ENCODE measurements at regions not wholly inside any gene's neighbourhood (a gene's known extent, or its start where the extent isn't known, plus 50 kb on each side); places are given as distances from the start of the nearest gene placed in this dataset.
A peak's percentile ranks its signal among the peaks of the same experiment; 100 is the strongest.

- H3K27ac ChIP-seq (ENCODE audit: low read depth in 2 of 2, low read length in 2 of 2), result no peak overlapping the region
- no peaks in the 10 kb centered on the region for H3K27me3 ChIP-seq (ENCODE audit: control insufficient read depth, insufficient read depth, low read length)
- peak in 1 of 5 donors; percentile 28 for DNase-seq
- no peak for FAIRE-seq
- H3K4me3 ChIP-seq (ENCODE audit: low read length in 3 of 3), result no peak overlapping the region
- no peaks in the 10 kb centered on the region for H3K4me1 ChIP-seq (ENCODE audit: control insufficient read depth in 2 of 3, insufficient read depth in 2 of 3, low read depth in 1 of 3, low read length in 3 of 3)
- no peak overlapping the region for H3K9ac ChIP-seq (ENCODE audit: low read length in 3 of 3)
- TF ChIP-seq, protein P1, sequence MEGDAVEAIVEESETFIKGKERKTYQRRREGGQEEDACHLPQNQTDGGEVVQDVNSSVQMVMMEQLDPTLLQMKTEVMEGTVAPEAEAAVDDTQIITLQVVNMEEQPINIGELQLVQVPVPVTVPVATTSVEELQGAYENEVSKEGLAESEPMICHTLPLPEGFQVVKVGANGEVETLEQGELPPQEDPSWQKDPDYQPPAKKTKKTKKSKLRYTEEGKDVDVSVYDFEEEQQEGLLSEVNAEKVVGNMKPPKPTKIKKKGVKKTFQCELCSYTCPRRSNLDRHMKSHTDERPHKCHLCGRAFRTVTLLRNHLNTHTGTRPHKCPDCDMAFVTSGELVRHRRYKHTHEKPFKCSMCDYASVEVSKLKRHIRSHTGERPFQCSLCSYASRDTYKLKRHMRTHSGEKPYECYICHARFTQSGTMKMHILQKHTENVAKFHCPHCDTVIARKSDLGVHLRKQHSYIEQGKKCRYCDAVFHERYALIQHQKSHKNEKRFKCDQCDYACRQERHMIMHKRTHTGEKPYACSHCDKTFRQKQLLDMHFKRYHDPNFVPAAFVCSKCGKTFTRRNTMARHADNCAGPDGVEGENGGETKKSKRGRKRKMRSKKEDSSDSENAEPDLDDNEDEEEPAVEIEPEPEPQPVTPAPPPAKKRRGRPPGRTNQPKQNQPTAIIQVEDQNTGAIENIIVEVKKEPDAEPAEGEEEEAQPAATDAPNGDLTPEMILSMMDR (IDR thresholded peaks at IDR 0.05; ENCODE audit: borderline replicate concordance, extremely low read depth, insufficient read depth), result no peak
- intact Hi-C loops (cut with DNase I), result no loop called here
- H3K36me3 ChIP-seq (ENCODE audit: control insufficient read depth in 2 of 3, insufficient read depth in 3 of 3, low read length in 3 of 3), result no peaks in the 10 kb centered on the region
- H3K9me3 ChIP-seq (ENCODE audit: control insufficient read depth in 2 of 3, insufficient read depth in 1 of 3, low read length in 3 of 3), result no peaks in the 10 kb centered on the region
Measured at GRCh38 chr10:94098896-94099295, 105.2 kb downstream of the PLCE1 start.

GRCh38 chr10:94101894-94102293 is 108.2 kb downstream of the PLCE1 start:
- H3K9me3 ChIP-seq (ENCODE audit: control insufficient read depth in 2 of 3, insufficient read depth in 1 of 3, low read length in 3 of 3), result no peaks in the 10 kb centered on the region
- H3K36me3 ChIP-seq (ENCODE audit: control insufficient read depth in 2 of 3, insufficient read depth in 3 of 3, low read length in 3 of 3), result no peaks in the 10 kb centered on the region
- no peaks in the 10 kb centered on the region for H3K4me1 ChIP-seq (ENCODE audit: control insufficient read depth in 2 of 3, insufficient read depth in 2 of 3, low read depth in 1 of 3, low read length in 3 of 3)
- TF ChIP-seq, protein P1 (IDR thresholded peaks at IDR 0.05; ENCODE audit: borderline replicate concordance, extremely low read depth, insufficient read depth), result no peak
- H3K27me3 ChIP-seq (ENCODE audit: control insufficient read depth, insufficient read depth, low read length), result no peaks in the 10 kb centered on the region
- H3K27ac ChIP-seq (ENCODE audit: low read depth in 2 of 2, low read length in 2 of 2), result no peak overlapping the region
- FAIRE-seq (no peak), DNase-seq (no peak)
- H3K9ac ChIP-seq (ENCODE audit: low read length in 3 of 3), result no peak overlapping the region
- intact Hi-C loops (cut with DNase I), result no loop called here
- no peak overlapping the region for H3K4me3 ChIP-seq (ENCODE audit: low read length in 3 of 3)

GRCh38 chr10:94102436-94102835 is 108.7 kb downstream of the PLCE1 start:
- TF ChIP-seq, protein P1 (IDR thresholded peaks at IDR 0.05; ENCODE audit: borderline replicate concordance, extremely low read depth, insufficient read depth), result no peak
- Histone ChIP-seq H3K4me1 (ENCODE audit: control insufficient read depth in 2 of 3, insufficient read depth in 2 of 3, low read depth in 1 of 3, low read length in 3 of 3) (no peaks in the 10 kb centered on the region), H3K36me3 (ENCODE audit: control insufficient read depth in 2 of 3, insufficient read depth in 3 of 3, low read length in 3 of 3) (no peaks in the 10 kb centered on the region), H3K9me3 (ENCODE audit: control insufficient read depth in 2 of 3, insufficient read depth in 1 of 3, low read length in 3 of 3) (no peaks in the 10 kb centered on the region), H3K27me3 (ENCODE audit: control insufficient read depth, insufficient read depth, low read length) (no peaks in the 10 kb centered on the region), H3K9ac (ENCODE audit: low read length in 3 of 3) (no peak overlapping the region), H3K4me3 (ENCODE audit: low read length in 3 of 3) (no peak overlapping the region), H3K27ac (ENCODE audit: low read depth in 2 of 2, low read length in 2 of 2) (no peak overlapping the region)
- DNase-seq (no peak), FAIRE-seq (no peak)
- intact Hi-C loops (cut with DNase I), result no loop called here

DNA sequence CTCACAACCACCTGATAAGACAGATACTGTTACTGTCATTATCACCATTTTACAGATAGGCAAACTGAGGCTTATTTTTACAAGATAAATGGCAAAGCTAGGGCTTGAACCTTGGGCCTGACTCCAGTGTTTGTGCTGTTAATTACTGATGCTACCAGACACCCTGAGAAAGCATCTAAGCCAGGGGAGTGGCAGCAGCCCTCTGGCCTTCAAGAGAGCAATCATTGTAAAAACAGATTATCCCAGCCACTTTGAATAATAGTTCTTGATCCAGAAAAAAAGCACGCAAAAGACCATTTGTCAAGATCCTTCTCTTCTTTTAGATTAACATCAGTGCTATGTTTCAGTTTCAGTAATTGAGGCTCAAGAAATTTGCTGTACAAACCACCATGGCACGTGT is 109.5 kb downstream of the PLCE1 start:
- no peak overlapping the region for H3K9ac ChIP-seq (ENCODE audit: low read length in 3 of 3)
- H3K4me3 ChIP-seq (ENCODE audit: low read length in 3 of 3), result no peak overlapping the region
- TF ChIP-seq, protein P1 (IDR thresholded peaks at IDR 0.05; ENCODE audit: borderline replicate concordance, extremely low read depth, insufficient read depth), result no peak
- intact Hi-C loops (cut with DNase I), result no loop called here
- FAIRE-seq (no peak), DNase-seq (no peak)
- no peak overlapping the region for H3K27ac ChIP-seq (ENCODE audit: low read depth in 2 of 2, low read length in 2 of 2)
- H3K36me3 ChIP-seq (ENCODE audit: control insufficient read depth in 2 of 3, insufficient read depth in 3 of 3, low read length in 3 of 3), result no peaks in the 10 kb centered on the region
- H3K27me3 ChIP-seq (ENCODE audit: control insufficient read depth, insufficient read depth, low read length), result no peaks in the 10 kb centered on the region
- no peaks in the 10 kb centered on the region for H3K4me1 ChIP-seq (ENCODE audit: control insufficient read depth in 2 of 3, insufficient read depth in 2 of 3, low read depth in 1 of 3, low read length in 3 of 3)
- no peaks in the 10 kb centered on the region for H3K9me3 ChIP-seq (ENCODE audit: control insufficient read depth in 2 of 3, insufficient read depth in 1 of 3, low read length in 3 of 3)
